HG02938 (cell line): ENCODE measurements at regions not wholly inside any gene's neighbourhood (a gene's known extent, or its start where the extent isn't known, plus 50 kb on each side); places are given as distances from the start of the nearest gene placed in this dataset.

ENCODE experiments used
- ATAC-seq: cut with Tn5 transposase; IDR thresholded peaks from one replicate; pipeline ENCODE4 v1.9.1; 2021; ENCODE audit warnings: mild to moderate bottlenecking, moderate library complexity; ENCODE audit not compliant: unreplicated experiment

- ATAC-seq: no peak
Measured at GRCh38 chr20:11231742-11232648, 558.2 kb upstream of the JAG1 start.

GRCh38 chr20:11232896-11233295 lies 559.1 kb upstream of the JAG1 start:
- no peak for ATAC-seq

- ATAC-seq: no peak
Measured at GRCh38 chr20:11234181-11234580, 560.4 kb upstream of the JAG1 start.

DNA sequence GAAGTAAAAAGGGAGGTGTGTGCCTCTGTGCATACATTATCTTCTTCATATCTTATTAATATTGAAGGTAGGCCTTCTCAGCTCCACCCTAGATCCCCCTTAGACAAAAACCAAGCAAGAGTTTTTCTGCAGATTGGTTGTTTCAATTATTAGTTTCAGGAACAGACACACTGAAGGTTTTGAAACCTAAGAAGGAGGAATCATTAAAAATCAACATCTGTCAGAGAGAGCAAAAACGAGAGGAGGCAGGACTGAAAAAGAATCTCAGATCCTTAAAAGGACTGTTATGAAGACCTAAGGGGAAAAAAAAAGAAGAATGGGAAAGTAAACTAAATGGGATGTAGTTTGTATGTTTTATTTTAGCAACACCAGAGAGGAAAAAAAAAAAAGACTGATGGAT lies 560.8 kb upstream of the JAG1 start:
- ATAC-seq: no peak

GRCh38 chr20:11235058-11235457 lies 561.3 kb upstream of the JAG1 start:
- ATAC-seq: no peak

DNA sequence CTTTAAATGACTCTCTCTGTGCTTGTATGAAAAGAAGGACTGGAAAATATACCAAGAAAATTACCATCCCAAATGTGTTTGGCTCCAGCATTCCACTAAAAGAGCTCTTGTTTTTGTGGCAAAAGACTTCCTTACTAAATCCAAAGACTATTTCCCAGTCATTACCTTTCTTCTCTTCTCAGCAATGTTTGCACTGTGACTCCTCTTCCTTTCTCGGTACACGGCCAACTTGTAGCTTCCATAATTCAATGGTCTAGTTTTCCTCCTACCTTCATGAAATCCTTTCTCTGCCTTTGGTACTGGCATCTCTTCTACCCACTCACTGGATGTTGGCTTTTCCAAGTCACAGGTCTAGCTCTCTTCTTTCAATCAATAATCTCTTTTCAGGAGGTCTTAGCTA lies 568.5 kb upstream of the JAG1 start:
- ATAC-seq: no peak

- no peak for ATAC-seq
Measured at GRCh38 chr20:11245431-11245830, 571.6 kb upstream of the JAG1 start.

DNA sequence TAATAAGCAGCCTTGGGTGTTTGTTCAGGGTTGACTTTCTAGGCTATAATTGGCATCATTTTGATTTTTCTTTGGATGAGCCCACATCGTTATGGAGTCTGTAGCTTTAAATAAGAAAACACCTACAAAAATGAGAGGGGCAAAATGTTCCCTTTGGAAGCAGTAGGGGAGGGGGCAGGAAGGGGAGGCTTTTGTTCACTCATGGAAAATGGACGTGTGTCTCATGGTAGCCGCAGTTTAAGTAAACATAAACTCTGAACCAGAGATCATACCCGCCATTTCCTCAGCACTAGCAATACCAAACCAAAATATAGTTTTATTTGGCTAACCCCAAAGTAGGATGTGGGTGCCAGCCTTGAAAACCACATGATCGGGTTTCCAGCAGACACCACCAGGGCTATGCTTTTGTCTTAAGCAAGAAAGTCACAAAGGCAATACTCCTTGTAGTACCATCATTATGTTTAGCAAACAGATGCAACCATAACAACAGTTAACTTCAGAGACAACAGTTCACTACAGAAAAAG lies 572.5 kb upstream of the JAG1 start:
- no peak for ATAC-seq

GRCh38 chr20:11247046-11248010 lies 573.5 kb upstream of the JAG1 start:
- ATAC-seq: no peak

GRCh38 chr20:11248011-11248409 lies 574.2 kb upstream of the JAG1 start:
- ATAC-seq: no peak

DNA sequence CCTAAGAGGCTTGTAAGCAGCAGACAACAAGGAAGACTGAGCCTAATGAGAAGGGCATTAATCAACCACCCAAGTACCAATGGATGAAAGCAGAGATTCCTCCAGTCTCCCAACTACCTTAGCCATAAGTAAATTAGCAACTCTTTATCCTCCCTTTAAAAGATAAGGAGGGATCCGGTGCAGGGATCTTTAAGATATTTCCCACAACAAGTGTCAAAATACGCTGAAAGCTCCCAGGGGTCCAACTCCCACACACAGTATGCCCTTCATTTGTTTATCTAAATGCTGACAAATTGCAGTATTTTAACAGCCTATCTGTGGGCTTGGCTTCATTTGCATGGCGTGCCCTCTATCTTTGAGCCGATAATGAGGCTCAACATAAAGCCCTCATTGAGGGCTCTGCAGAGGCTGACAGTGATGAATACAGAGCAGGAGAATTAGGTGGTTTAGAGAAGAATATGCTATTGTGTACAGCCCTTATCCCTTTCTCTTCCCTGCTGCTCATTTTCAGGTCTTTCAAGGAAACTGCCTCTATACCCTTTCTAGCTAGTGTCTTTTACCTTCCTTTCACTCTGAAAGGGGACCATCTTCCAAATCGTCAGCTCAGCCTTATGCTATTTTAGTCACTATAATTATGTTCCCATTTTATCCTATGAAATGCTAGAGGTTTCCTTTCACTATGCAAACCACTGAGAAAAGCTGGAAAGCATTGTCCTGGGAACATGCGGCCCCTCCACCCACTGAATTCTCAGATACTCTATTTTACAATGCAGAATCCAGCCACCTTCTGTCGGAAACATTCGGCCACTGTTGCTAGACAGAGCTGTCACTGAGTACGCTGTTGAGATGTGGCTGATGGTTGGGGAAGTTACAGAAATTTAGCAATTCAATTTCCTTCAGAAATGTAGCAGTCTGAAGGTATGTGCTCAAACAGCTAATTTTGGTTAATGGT lies 575.2 kb upstream of the JAG1 start:
- ATAC-seq: no peak

GRCh38 chr20:11249683-11250082 lies 575.9 kb upstream of the JAG1 start:
- ATAC-seq: no peak

DNA sequence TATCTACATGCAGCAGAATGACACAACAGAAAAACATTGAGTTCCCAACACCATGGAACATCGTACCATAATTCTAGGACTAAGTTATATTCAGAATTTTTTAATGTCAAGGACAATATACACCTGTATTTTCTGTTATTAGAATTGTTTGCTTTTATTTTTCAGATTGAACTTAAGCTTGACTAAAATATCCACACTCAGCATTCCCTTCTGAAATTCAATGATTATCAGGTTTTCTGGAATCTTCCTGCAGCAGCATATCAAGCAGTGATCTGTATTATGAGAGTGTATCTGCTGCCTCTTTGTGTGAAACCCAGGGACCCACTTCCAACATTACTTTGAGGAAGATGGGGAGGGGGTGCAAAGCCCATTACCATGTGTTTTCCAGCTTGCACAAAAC lies 578.6 kb upstream of the JAG1 start:
- ATAC-seq: no peak

- no peak for ATAC-seq
Measured at GRCh38 chr20:11255455-11255854, 581.7 kb upstream of the JAG1 start.

- no peak for ATAC-seq
Measured at GRCh38 chr20:11255860-11256259, 582.1 kb upstream of the JAG1 start.

DNA sequence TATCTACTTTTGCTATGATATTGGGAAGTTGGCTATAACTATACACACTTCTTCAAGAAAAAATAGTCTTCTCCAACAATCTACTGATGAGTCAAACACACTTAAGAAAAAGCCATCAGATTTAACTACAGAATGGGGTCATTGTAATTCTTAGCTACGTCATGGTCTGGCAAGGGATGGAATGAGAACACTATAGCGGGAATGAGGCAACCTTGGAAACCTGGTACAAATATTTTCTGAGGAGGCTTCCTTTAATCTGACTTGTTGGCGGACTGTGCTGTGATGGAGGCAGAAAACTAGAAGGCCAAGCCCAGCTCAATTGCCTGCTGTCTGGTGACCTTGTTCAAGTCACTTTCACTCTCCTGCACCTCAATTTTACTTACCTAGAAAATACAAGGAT lies 586.8 kb upstream of the JAG1 start:
- no peak for ATAC-seq

DNA sequence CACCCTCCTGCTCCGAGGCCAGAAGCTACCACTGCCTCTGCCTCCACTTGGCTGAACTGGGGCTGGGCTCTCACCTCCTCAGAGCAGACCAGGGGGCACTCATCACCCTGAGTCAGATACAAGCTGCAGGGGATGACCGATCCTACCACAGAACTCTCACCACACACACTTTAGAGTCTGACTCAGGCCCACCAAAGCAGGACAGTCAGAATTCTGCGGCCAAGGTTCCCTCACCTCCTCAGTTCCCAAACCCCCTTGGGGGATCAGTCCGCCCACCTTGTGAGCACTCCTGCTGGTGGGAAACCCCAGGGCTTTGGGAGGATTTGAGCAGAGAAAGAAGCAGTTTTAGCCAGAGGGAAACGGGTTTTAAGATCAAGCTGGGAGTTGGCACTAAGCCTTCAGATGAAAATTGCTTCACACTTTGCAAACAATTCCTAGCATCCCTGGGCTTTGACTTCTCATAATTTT lies 587.8 kb upstream of the JAG1 start:
- no peak for ATAC-seq

- ATAC-seq: no peak
Measured at GRCh38 chr20:11266571-11266970, 592.8 kb upstream of the JAG1 start.

- ATAC-seq: no peak
Measured at GRCh38 chr20:11267131-11267761, 593.4 kb upstream of the JAG1 start.
